Activated T-helper 17 cell treated with anti-CD3 and anti-CD28 coated beads, Interleukin-2, amount 50 U/mL, for 72 hours (primary cell): ENCODE measurements at regions not wholly inside any gene's neighbourhood (a gene's known extent, or its start where the extent isn't known, plus 50 kb on each side); places are given as distances from the start of the nearest gene placed in this dataset.

Experiments
- ATAC-seq: fragments of 150-1000 bp; cut with Tn5 transposase; replicated peaks from 2 replicates; pipeline ENCODE4 v1.10.0; 2021; ENCODE audit warnings: mild to moderate bottlenecking, moderate library complexity
- H3K27ac Mint-ChIP-seq: one replicate; pipeline ENCODE4 v1.8.0; 2022; ENCODE audit warnings: mixed read lengths
- H3K27me3 Mint-ChIP-seq: one replicate; pipeline ENCODE4 v1.8.0; 2022; ENCODE audit warnings: mixed read lengths
- H3K36me3 Mint-ChIP-seq: one replicate; pipeline ENCODE4 v1.8.0; 2022; ENCODE audit warnings: low read depth, mild to moderate bottlenecking, mixed read lengths
- H3K4me1 Mint-ChIP-seq: one replicate; pipeline ENCODE4 v1.8.0; 2022; ENCODE audit warnings: mixed read lengths
- H3K4me3 Mint-ChIP-seq: one replicate; pipeline ENCODE4 v1.8.0; 2022; ENCODE audit warnings: mild to moderate bottlenecking, mixed read lengths
- H3K9me3 Mint-ChIP-seq: one replicate; pipeline ENCODE4 v1.8.0; 2022; ENCODE audit warnings: mixed read lengths

DNA sequence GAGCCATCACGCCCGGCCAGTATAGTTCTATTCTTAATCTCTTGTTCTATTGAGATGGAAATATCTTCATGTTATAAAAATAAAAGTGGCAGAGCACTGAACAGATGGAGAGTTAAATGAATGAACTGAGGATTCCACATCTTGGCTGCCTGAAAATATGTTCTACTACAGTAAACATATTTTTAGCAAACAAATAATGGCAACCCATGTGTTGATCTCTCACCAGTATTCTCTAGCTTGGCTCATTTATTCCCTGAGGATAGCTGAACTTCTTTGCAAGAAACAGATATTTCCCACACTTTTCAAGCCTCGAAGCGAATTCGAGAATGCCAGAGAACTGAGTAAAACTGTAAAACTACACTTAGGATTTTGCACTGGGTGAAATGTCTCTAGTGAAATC, 58.9 kb downstream of the DIRAS3 start:
- Mint-ChIP-seq H3K9me3 (no peaks in the 10 kb centered on the region), H3K4me3 (no peak overlapping the region), H3K27ac (no peak overlapping the region), H3K27me3 (no peaks in the 10 kb centered on the region), H3K4me1 (no peaks in the 10 kb centered on the region), H3K36me3 (no peaks in the 10 kb centered on the region)
- no peak for ATAC-seq

DNA sequence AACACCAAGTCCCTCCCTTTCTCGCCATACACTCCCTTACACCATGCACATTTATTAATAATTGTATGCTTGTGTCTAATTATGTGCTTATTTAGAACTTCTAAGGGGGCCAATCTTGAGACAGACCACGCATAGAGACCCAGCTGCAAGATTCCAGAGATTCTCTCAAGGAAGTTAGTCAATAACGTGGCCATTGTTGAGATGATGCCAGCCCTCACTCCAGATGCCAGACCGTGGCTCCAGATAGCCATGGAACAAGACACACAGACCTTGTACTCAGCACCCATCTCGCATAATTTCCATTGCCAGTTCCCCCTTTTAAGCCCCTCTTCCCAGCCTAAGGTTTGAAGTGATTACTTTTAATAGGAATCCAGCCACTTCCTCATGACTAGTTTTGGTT, 62.4 kb downstream of the DIRAS3 start:
- Mint-ChIP-seq H3K4me3 (no peak overlapping the region), H3K9me3 (no peaks in the 10 kb centered on the region), H3K27me3 (no peaks in the 10 kb centered on the region), H3K36me3 (no peaks in the 10 kb centered on the region), H3K4me1 (no peaks in the 10 kb centered on the region), H3K27ac (no peak overlapping the region)
- no peak for ATAC-seq

DNA sequence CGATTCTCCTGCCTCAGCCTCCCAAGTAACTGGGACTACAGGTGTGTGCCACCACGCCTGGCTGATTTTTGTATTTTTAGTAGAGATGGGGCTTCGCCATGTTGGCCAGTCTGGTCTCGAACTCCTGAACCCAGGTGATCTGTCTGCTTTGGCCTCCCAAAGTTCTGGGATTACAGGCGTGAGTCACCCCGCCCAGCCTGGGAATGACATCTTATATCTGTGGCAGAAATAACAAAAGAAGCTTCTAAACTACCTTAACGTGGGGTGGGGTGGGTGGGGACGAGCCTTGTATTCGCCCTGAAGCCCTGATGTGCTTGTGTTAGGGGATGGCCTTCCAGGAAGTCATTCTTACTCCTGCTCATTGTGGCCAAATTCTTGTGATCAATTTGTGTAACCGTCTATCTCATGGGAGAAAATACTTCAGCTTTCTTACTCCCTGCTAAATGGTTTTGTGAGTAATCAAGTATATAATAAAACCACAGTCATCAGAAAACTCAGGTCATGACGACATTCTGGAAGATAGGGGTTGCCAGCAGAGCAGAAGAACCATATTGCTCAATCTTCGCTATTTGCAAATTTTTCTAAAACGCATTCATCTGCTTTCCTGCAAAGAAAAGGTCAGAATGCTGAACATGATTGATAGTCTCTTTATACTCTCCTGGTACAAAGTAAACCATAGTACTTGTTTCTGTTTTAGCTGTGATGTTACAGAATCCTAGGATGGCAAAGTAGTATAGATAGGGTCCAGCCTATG, 63.2 kb downstream of the DIRAS3 start:
- no peaks in the 10 kb centered on the region for H3K9me3 Mint-ChIP-seq
- H3K27ac Mint-ChIP-seq, result no peak overlapping the region
- H3K27me3 Mint-ChIP-seq, result no peaks in the 10 kb centered on the region
- no peak overlapping the region for H3K4me3 Mint-ChIP-seq
- ATAC-seq, result no peak
- no peaks in the 10 kb centered on the region for H3K36me3 Mint-ChIP-seq
- no peaks in the 10 kb centered on the region for H3K4me1 Mint-ChIP-seq

DNA sequence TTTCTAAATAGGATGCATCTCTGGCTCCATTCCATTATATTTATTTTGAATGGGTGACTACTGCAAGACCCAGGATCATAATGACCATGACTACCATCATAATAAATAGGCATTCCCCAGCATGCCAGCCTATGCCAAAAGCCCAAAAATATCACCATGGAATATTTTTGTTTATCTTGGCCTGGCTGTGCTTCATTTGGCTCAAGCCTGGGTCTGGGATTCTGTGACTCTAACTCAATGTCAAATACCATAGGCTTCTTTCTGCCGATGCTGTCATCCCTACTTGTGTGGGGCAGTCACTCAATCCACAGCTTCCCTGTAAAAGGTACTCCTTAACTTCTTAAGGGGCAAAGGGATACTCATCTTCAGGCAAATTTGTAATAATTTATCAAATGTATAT, 66.6 kb downstream of the DIRAS3 start:
- no peak overlapping the region for H3K4me3 Mint-ChIP-seq
- H3K9me3 Mint-ChIP-seq, result no peaks in the 10 kb centered on the region

DNA sequence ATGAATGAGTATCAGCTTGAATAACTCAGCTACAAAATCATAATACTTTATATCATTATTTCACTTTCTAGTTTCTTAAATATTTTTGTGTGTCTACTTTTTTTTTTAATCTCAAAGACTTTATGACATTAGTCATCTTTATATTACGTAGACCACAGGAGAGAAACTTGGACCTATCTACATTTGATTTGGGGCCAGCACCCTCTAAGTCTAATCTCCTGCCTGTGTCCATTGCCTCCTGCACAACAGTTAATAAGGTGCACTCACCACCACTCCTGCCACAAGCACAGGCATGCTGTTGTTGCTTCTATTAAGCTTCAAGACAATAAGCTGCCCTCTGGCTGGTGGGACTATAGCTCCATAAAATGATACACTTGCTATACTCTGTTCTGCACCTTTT, 70.4 kb downstream of the DIRAS3 start:
- Mint-ChIP-seq H3K9me3 (no peaks in the 10 kb centered on the region), H3K4me1 (no peaks in the 10 kb centered on the region), H3K4me3 (no peak overlapping the region), H3K27me3 (no peaks in the 10 kb centered on the region), H3K27ac (no peak overlapping the region), H3K36me3 (no peaks in the 10 kb centered on the region)
- ATAC-seq, result no peak

More for the DNA sequence above, 66.6 kb downstream of the DIRAS3 start:
- no peaks in the 10 kb centered on the region for H3K4me1 Mint-ChIP-seq
- ATAC-seq, result no peak
- no peaks in the 10 kb centered on the region for H3K36me3 Mint-ChIP-seq
- no peak overlapping the region for H3K27ac Mint-ChIP-seq
- no peaks in the 10 kb centered on the region for H3K27me3 Mint-ChIP-seq

DNA sequence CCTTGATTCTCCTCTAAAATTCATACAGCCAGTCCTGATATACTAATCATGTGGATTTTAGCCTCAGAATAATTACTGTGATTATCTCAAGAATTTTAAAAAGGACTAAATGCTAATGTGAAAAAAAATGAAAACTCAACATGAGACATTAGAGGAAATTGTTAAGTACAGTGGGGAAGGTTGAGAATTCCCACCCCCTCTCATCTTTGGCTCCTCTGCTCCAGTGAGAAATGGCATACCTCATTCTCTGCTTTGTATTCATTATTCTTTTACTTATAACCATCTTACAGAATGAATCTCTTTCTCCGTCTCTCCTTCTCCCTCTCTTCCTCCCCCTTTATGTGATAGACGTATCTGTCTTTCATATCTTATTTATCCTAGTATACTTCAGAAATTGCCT, 70.9 kb downstream of the DIRAS3 start:
- no peak for ATAC-seq
- Mint-ChIP-seq H3K27ac (no peak overlapping the region), H3K27me3 (no peaks in the 10 kb centered on the region), H3K9me3 (no peaks in the 10 kb centered on the region), H3K36me3 (no peaks in the 10 kb centered on the region), H3K4me1 (no peaks in the 10 kb centered on the region), H3K4me3 (no peak overlapping the region)

DNA sequence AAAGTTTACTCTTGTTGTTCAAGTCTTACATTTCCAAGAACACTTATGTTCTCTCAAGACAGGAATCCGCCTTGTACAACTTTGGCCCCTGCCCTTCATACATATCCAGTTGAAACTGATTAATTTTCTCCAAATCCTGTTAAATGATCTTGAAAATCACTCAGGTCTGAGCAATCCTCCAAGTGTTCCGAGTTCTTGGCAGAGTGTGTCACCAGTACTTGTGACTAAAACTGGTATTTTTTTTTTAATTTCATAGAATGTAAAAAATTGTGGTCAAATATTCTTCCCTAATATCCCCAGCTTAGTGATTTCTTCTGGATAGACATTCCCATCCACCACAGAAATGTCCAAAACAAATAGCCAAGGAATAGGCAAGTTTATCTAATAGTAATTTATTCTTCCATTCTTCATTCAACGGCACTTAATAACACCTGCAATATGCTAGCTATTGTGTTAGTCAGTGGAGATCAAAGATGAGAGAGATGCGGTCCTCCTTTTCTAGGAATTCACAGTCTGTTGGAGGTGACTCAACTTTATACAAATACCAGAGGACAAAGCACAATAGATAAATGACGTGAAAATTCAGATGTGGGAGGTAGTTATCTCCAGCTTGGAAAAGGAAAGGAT, 71.4 kb downstream of the DIRAS3 start:
- Mint-ChIP-seq H3K27ac (no peak overlapping the region), H3K4me3 (no peak overlapping the region), H3K4me1 (no peaks in the 10 kb centered on the region), H3K27me3 (no peaks in the 10 kb centered on the region), H3K36me3 (no peaks in the 10 kb centered on the region), H3K9me3 (no peaks in the 10 kb centered on the region)
- no peak for ATAC-seq

DNA sequence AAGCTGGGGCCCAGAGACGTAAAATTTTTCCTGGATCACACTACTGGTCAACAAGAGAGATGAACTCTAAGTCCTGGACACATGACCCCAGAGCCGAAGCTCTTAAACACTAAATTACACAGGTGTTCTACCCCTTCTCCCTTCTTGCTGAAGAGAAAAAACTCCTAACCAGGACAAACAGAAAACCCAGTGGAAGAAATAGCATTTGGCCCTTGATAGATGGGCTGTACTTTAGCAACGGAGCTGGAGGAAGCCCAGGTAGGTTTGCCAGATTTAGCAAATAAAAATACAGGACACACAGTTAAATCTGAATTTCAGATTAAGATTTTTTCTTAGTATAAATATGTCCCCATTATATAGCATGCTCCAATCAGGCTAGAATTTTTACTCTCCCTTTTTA, 72.7 kb downstream of the DIRAS3 start:
- H3K27ac Mint-ChIP-seq, result no peak overlapping the region
- H3K9me3 Mint-ChIP-seq, result no peaks in the 10 kb centered on the region
- no peaks in the 10 kb centered on the region for H3K36me3 Mint-ChIP-seq
- no peaks in the 10 kb centered on the region for H3K4me1 Mint-ChIP-seq
- ATAC-seq, result no peak
- H3K4me3 Mint-ChIP-seq, result no peak overlapping the region
- H3K27me3 Mint-ChIP-seq, result peaks cover 3% of the 10 kb centered on the region

DNA sequence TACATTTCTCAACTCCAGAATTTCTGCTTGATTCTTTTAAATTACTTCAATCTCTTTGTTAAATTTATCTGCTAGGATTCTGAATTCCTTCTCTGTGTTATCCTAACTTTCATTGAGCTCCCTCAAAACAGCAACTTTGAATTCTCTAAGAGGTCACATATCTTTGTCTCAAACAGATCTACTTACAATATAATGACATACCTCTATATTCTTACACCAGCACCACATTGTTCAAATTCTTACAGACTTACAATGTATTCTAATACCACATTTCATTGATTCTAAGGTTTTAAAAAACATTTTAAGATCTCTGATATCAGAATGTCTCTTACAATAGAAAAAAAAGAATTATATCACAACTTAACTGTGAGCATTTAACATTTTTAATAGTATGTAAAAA, 77.4 kb downstream of the DIRAS3 start:
- Mint-ChIP-seq H3K27ac (no peak overlapping the region), H3K4me1 (no peaks in the 10 kb centered on the region), H3K4me3 (no peak overlapping the region), H3K9me3 (peaks cover 7% of the 10 kb centered on the region), H3K36me3 (no peaks in the 10 kb centered on the region), H3K27me3 (peaks cover 3% of the 10 kb centered on the region)
- ATAC-seq, result no peak

DNA sequence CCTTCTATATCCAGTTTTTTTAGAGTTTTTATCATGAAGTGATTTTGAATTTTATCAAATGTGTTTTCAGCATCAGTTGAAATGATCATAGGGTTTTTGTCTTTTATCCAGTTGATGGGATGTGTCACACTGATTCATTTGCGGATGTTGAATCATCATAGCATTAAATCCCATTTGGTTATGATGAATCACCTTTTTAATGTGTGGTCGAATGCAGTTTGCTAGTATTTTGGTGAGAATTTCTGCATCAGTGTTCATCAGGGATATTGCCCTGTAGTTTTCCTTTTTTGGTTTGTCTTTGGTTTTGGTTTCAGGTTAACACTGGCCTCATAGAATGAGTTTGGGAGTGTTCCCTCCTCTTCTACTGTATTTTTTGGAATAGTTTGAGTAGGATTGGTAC, 80.3 kb downstream of the DIRAS3 start:
- peaks cover 7% of the 10 kb centered on the region for H3K9me3 Mint-ChIP-seq

DNA sequence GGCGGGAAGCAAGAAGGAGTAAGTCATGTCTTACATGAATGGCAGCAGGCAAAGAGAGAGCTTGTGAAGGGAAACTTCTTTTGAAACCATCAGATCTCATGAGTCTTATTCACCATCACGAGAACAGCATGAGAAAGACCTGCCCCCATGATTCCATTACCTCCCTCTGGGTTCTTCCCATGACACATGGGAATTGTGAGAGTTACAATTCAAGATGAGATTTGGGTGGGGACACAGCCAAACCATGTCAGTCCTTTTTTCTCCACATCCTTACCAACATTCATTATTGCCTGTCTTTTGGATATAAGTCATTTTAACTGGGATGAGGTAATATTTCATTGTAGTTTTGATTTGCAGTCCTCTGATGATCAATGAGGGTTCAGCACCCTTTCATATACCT, 81.0 kb downstream of the DIRAS3 start:
- H3K27me3 Mint-ChIP-seq, result peaks cover 3% of the 10 kb centered on the region
- H3K36me3 Mint-ChIP-seq, result no peaks in the 10 kb centered on the region
- H3K4me1 Mint-ChIP-seq, result no peaks in the 10 kb centered on the region
- no peak overlapping the region for H3K4me3 Mint-ChIP-seq
- no peak overlapping the region for H3K27ac Mint-ChIP-seq
- peaks cover 7% of the 10 kb centered on the region for H3K9me3 Mint-ChIP-seq
- ATAC-seq, result no peak

More for the DNA sequence above, 80.3 kb downstream of the DIRAS3 start:
- H3K36me3 Mint-ChIP-seq, result no peaks in the 10 kb centered on the region
- no peak overlapping the region for H3K4me3 Mint-ChIP-seq
- peaks cover 3% of the 10 kb centered on the region for H3K27me3 Mint-ChIP-seq
- H3K27ac Mint-ChIP-seq, result no peak overlapping the region
- H3K4me1 Mint-ChIP-seq, result no peaks in the 10 kb centered on the region
- no peak for ATAC-seq

DNA sequence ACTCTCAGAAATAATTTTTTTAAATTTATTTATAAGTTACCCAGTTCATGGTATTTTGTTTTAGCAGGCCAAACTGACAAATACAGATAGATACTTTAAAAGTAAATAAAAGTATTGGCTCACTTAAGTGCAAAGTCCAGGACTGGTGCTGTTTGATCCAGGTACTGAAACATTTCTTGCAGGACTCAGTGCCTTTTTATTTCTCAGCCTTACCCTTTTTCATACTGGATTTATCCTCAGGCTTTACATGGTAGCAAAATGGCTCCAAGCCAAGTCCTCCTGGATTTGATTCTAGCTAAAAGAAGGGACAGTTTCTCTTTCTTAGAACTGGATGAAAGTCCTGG, 83.8 kb downstream of the DIRAS3 start:
- Mint-ChIP-seq H3K36me3 (no peaks in the 10 kb centered on the region), H3K27ac (no peak overlapping the region), H3K27me3 (no peaks in the 10 kb centered on the region), H3K4me1 (no peaks in the 10 kb centered on the region), H3K4me3 (no peak overlapping the region), H3K9me3 (peaks cover 18% of the 10 kb centered on the region)
- no peak for ATAC-seq

DNA sequence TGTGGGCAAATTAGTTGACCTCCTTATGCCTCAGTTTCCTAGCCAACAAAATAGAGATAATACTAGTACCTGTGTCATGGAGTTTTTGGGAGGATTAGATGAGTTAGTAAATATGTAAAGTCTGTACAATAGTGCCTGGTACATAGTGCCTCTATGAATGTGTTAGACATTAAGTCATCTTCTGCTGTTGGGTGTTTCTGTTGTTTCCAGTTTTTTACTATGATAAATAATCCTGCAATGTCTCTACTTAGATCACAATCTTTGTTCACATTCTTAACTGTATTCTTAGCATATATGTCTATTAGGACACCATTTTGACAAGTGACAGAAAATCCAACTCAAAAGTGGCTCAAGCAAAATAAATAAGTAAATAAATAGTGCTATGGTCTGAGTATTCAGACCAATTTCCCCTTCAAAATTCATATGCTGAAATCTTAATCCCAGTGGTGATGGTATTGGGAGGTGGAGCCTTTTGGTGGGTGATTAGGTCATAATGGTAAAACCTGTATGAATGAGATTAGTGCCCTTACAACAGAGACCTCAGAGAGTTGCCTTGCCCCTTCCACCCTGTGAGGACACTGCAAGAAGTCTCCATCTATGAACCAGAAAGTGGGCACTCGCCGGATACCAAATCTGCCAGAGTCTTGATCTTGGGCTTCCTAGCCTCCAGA, 84.3 kb downstream of the DIRAS3 start:
- Mint-ChIP-seq H3K4me1 (no peaks in the 10 kb centered on the region), H3K9me3 (peaks cover 18% of the 10 kb centered on the region), H3K4me3 (no peak overlapping the region), H3K36me3 (no peaks in the 10 kb centered on the region), H3K27ac (no peak overlapping the region), H3K27me3 (no peaks in the 10 kb centered on the region)
- no peak for ATAC-seq

DNA sequence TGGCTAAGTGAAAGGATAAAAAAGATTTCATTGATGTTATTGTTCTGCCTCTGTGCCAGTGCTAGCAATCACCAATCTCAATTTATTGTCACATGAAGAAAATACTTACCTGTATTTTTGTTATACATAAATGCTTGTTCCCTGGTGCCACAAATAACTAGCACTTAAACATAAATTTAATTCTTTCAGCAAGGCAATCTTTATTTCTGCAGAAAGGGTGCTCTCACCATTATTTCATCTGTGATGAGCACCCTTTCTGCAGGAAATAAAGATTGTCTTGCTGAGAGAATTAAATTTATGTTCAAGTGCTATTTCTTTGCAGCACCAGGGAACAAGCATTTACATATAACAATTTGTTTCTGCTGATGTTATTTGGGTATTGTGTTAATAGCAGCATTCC, 87.2 kb downstream of the DIRAS3 start:
- Mint-ChIP-seq H3K4me1 (no peaks in the 10 kb centered on the region), H3K27me3 (no peaks in the 10 kb centered on the region), H3K9me3 (peaks cover 10% of the 10 kb centered on the region), H3K27ac (no peak overlapping the region), H3K36me3 (no peaks in the 10 kb centered on the region), H3K4me3 (no peak overlapping the region)
- ATAC-seq, result no peak

DNA sequence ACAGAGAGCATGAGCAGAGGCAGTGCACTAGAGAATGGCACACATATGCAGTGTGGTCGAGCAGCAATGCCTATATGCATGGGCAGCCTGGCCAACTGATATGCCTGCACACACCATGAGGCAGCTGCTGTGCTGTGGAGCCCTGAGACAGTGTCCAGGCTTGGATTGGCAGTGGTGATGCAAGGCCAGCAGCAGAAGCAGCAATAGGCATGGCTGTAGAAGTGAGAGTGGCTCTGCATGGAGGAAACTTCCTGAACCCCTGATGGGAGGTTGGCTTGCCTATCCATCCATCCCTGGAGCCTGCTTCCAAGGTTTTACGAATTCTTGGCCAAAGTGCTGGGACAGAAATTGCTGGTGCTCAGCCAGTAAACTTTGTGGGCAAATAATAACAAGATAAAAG, 89.7 kb downstream of the DIRAS3 start:
- no peak for ATAC-seq
- Mint-ChIP-seq H3K36me3 (no peaks in the 10 kb centered on the region), H3K9me3 (peaks cover 10% of the 10 kb centered on the region), H3K27ac (no peak overlapping the region), H3K27me3 (peaks cover 3% of the 10 kb centered on the region), H3K4me1 (no peaks in the 10 kb centered on the region), H3K4me3 (no peak overlapping the region)
